NB4 (cell line): ENCODE measurements at regions not wholly inside any gene's neighbourhood (a gene's known extent, or its start where the extent isn't known, plus 50 kb on each side); places are given as distances from the start of the nearest gene placed in this dataset.

ENCODE experiments used
- CTCF ChIP-seq: IDR thresholded peaks from one replicate; pipeline ENCODE4 v1.5.1; 2012; ENCODE audit warnings: low read depth, low read length
- MYC ChIP-seq: IDR thresholded peaks from 2 replicates; pipeline ENCODE4 v1.6.1; 2011; ENCODE audit warnings: low read depth, low read length

DNA sequence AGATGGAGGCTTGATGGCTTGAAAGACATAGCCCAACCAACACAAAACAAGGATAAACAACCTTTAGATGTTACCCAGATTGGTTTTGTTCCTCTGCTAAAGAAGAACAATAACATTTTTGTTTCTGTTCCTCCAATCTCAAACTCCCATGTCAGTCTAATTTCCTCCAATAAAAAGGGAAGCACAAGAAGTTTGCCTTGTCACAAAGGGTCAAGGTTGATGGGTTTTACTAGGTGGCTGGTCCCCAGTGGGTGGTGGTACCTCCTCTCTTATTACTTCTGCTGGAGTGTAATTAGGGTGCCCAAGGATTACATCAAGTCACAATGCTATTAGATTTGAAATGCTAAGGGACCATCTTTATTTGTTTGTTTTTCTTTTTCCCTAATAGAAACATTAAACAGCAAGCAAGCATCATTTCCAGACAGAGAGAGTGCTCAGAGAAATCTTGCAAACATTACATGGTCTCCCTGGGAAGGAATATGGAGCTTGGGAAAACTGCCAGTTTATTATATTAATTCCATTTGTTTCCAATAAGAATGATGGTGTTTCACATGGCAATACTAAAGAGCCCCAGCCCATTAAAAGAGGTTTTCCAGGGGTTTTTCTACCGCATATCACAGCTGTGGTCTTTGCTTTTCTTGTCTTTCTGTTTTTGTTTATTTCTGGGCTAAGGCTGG, 78.3 kb upstream of the AOAH start:
- TF ChIP-seq CTCF (no peak), MYC (no peak)
